ENCODE measurements at regions not wholly inside any gene's neighbourhood (a gene's known extent, or its start where the extent isn't known, plus 50 kb on each side); places are given as distances from the start of the nearest gene placed in this dataset.

- H2AK5ac ChIP-seq (ENCODE audit: insufficient read length, low read length): no peak overlapping the region
- no peak overlapping the region for H2BK5ac ChIP-seq (ENCODE audit: insufficient read length, low read length)
- H3K4ac ChIP-seq (ENCODE audit: low read depth, low read length): no peak overlapping the region
- peaks cover 91% of the 10 kb centered on the region for H3K27me3 Mint-ChIP-seq (ENCODE audit: low read depth)
- H3K9me3 ChIP-seq (ENCODE audit: control insufficient read depth, low read depth, low read length): no peaks in the 10 kb centered on the region
- H4K20me1 ChIP-seq (ENCODE audit: control insufficient read depth, insufficient read depth, insufficient read length): no peaks in the 10 kb centered on the region
- H3K14ac ChIP-seq (ENCODE audit: insufficient read depth, low read length): no peak overlapping the region
- DNase-seq: no peak
- no peak overlapping the region for H3K56ac ChIP-seq (ENCODE audit: insufficient read length, low read depth, low read length)
- no peak for TF ChIP-seq CTCF (conservative IDR thresholded peaks at IDR 0.05)
- no CpG with 5 or more reads among the region's 3 CpGs for WGBS (ENCODE audit: extremely low coverage, insufficient read length, low lambda C conversion rate)
- H3K9me3 Mint-ChIP-seq: no peaks in the 10 kb centered on the region
- no peaks in the 10 kb centered on the region for H3K4me1 ChIP-seq (ENCODE audit: insufficient read depth, low read length)
- no peak overlapping the region for H3K4me2 ChIP-seq (ENCODE audit: insufficient read depth, insufficient read length, low read length)
- H3K36me3 Mint-ChIP-seq (ENCODE audit: insufficient read depth in 1 of 3, low read depth in 3 of 3): no peaks in the 10 kb centered on the region
- no peak overlapping the region for H4K5ac ChIP-seq (ENCODE audit: insufficient read length, low read depth, low read length)
- no peak overlapping the region for H3K9ac ChIP-seq (ENCODE audit: extremely low read depth, insufficient read length, low read length)
- H4K91ac ChIP-seq (ENCODE audit: insufficient read length, low read depth, low read length): no peak overlapping the region
- H2AFZ ChIP-seq (ENCODE audit: low read length): no peak overlapping the region
- no peak overlapping the region for H3K4me3 Mint-ChIP-seq
- no peak overlapping the region for H2BK20ac ChIP-seq (ENCODE audit: low read depth, low read length, poor library complexity, severe bottlenecking)
- no peak overlapping the region for H4K8ac ChIP-seq (replicated peaks; ENCODE audit: insufficient read length, low read depth, low read length)
- no peak overlapping the region for H3K27ac Mint-ChIP-seq
- no peak overlapping the region for H3K18ac ChIP-seq (ENCODE audit: insufficient read length, low read depth, low read length)
- H3K23me2 ChIP-seq (ENCODE audit: insufficient read length, low read depth, low read length, poor library complexity, severe bottlenecking): no peaks in the 10 kb centered on the region
- H2BK12ac ChIP-seq (ENCODE audit: insufficient read length, low read depth, low read length): no peak overlapping the region
- H2BK15ac ChIP-seq (ENCODE audit: low read depth, low read length): no peak overlapping the region
- no peak overlapping the region for H3K23ac ChIP-seq (ENCODE audit: insufficient read length, low read depth, low read length)
- H3K27me3 ChIP-seq (ENCODE audit: insufficient read depth, low read length): peaks cover 9% of the 10 kb centered on the region; the same call in 1 of the 2 replicates
- no peak overlapping the region for H3T11ph ChIP-seq (ENCODE audit: low read length)
- no peaks in the 10 kb centered on the region for H3K79me2 ChIP-seq (ENCODE audit: insufficient read depth, low read length)
- no peak overlapping the region for H3K27ac ChIP-seq (ENCODE audit: insufficient read length, low read depth, low read length)
- no peaks in the 10 kb centered on the region for H3K79me1 ChIP-seq (ENCODE audit: insufficient read depth, low read depth, low read length, poor library complexity, severe bottlenecking)
- H3K4me1 Mint-ChIP-seq: no peaks in the 10 kb centered on the region
- H2BK120ac ChIP-seq (ENCODE audit: low read depth, low read length, poor library complexity, severe bottlenecking): no peak overlapping the region
These were observed 104.0 kb upstream of the IGLL5 start for GRCh38 chr22:22783575-22783974.
